GM12892 (cell line): ENCODE measurements at regions not wholly inside any gene's neighbourhood (a gene's known extent, or its start where the extent isn't known, plus 50 kb on each side); places are given as distances from the start of the nearest gene placed in this dataset.

ENCODE experiments used
- POLR2A ChIP-seq: IDR thresholded peaks from 2 replicates; pipeline ENCODE4 v1.6.1; 2011; ENCODE audit warnings: low read depth, low read length, control low read depth
- TAF1 ChIP-seq: IDR thresholded peaks from 2 replicates; pipeline ENCODE4 v1.6.1; 2011; ENCODE audit warnings: low read depth, mild to moderate bottlenecking, control low read depth, low read length, borderline replicate concordance

- TF ChIP-seq POLR2A, result no peak
- TF ChIP-seq TAF1, result no peak
Observed at GRCh38 chr21:39109596-39110210, 73.5 kb downstream of the PSMG1 start.
